ENCODE measurements at regions not wholly inside any gene's neighbourhood (a gene's known extent, or its start where the extent isn't known, plus 50 kb on each side); places are given as distances from the start of the nearest gene placed in this dataset.

- TF ChIP-seq YY1 (IDR thresholded peaks at IDR 0.05; ENCODE audit: insufficient read depth, insufficient read length) (no peak), ZNF274 (IDR thresholded peaks at IDR 0.05; ENCODE audit: low read depth, low read length) (no peak), SUZ12 (IDR thresholded peaks at IDR 0.05; ENCODE audit: extremely low read depth, insufficient read depth, insufficient read length) (no peak)
Observed at GRCh38 chr1:183730107-183730724, 74.7 kb upstream of the RGL1 start.

Measured in NT2/D1 (cell line).